Sigmoid colon (tissue), 4 donors: ENCODE measurements at regions not wholly inside any gene's neighbourhood (a gene's known extent, or its start where the extent isn't known, plus 50 kb on each side); places are given as distances from the start of the nearest gene placed in this dataset.

ENCODE experiments used
- CTCF ChIP-seq, 4 experiments: fragments of 450-650 bp in 3 of 4; fragments of 200-600 bp in 1 of 4; IDR thresholded peaks; one replicate each; pipeline ENCODE4 v1.5.1; 2016 to 2019; ENCODE audit warnings: antibody characterized with exemption in 4 of 4, mild to moderate bottlenecking in 3 of 4, moderate library complexity in 2 of 4
- EP300 ChIP-seq, 4 donors: sonication (generic); formaldehyde crosslinking; IDR thresholded peaks; one replicate each; pipeline ENCODE4 v1.6.1; 2017; ENCODE audit warnings: antibody characterized with exemption in 4 of 4
- POLR2A ChIP-seq, 2 donors: fragments of 450-650 bp; IDR thresholded peaks; one replicate each; pipeline ENCODE4 v1.6.1; 2016; ENCODE audit warnings: antibody characterized with exemption in 2 of 2, mild to moderate bottlenecking in 2 of 2, moderate library complexity in 2 of 2
- POLR2AphosphoS5 ChIP-seq, 4 donors: sonication (generic); formaldehyde crosslinking; IDR thresholded peaks; one replicate each; pipeline ENCODE4 v1.6.1; 2017; ENCODE audit warnings: antibody characterized with exemption in 4 of 4

DNA sequence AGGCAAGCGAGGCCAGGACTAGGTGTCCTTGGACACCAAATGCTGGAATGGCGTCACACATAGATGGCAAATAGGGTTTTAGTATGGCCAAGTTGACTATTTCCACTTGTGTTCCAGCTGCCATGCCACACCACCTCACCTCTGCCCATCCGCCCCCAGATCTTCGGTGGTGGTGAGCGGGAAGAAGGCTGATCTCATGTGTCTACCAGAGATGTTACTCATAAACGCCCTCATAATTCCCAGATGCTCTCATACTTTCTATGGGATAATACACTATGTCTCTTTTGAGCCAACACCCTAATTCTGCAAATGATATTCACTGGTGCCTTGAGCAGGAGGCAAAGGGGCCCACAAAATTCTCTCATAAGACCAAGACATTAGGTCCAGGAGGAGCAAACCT is 281.1 kb upstream of the FN1 start:
- TF ChIP-seq CTCF (IDR thresholded peaks at IDR 0.05) (no peak), EP300 (IDR thresholded peaks at IDR 0.05) (no peak), POLR2AphosphoS5 (IDR thresholded peaks at IDR 0.05) (no peak), POLR2A (IDR thresholded peaks at IDR 0.05) (no peak)
